ENCODE measurements at regions not wholly inside any gene's neighbourhood (a gene's known extent, or its start where the extent isn't known, plus 50 kb on each side); places are given as distances from the start of the nearest gene placed in this dataset.
"Not testable (repeated sequence)": the region's sequence is repeated elsewhere in the genome, so short reads cannot be mapped to it uniquely, and the experiment has no call there.

DNA sequence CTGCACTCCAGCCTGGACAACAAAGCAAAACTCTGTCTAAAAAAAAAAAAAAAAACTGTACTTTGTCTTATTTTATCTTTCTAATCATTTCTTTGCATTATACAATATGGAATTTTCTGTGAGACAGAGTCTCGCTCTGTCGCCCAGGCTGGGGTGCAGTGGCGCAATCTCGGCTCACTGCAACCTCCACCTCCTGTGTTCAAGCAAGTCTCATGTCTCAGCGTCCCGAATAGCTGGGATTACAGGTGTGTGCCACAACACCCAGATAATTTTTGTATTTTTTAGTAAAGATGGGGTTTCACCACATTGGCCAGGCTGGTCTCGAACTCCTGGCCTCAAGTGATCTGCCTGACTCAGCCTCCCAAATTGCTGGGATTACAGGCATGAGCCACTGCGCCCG is 90.0 kb downstream of the MRPL14 start:
- DNase-seq (ENCODE audit: low read depth in 2 of 2), result not testable (repeated sequence)

GRCh38 chr6:44036699-44037101 is 90.6 kb downstream of the MRPL14 start:
- DNase-seq (ENCODE audit: low read depth in 2 of 2), result no peak

GRCh38 chr6:44036196-44036595 is 91.1 kb downstream of the MRPL14 start:
- no peak for DNase-seq (ENCODE audit: low read depth in 2 of 2)

DNA sequence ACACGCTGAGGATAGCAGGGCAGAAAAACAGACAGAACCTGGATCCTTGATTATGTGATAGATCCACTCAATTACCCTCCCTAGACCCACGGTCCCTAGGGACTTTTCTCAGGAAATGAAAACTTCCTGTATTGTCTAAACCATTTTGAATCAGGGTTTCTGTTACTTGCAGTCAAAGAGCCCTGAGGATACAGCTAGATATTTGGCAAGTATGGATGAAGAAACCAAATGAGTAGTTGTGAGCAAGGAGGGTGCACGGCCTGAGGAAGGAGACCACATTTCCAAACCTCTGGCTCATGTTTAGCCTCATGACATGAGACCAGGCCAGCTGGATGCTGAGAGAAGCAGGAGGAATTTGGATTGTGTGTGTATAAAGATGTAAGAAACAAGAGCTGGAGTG is 91.6 kb downstream of the MRPL14 start:
- no peak for DNase-seq (ENCODE audit: low read depth in 2 of 2)

- no peak for DNase-seq (ENCODE audit: low read depth in 2 of 2)
Observed at GRCh38 chr6:44034931-44035345, 92.3 kb downstream of the MRPL14 start.

DNA sequence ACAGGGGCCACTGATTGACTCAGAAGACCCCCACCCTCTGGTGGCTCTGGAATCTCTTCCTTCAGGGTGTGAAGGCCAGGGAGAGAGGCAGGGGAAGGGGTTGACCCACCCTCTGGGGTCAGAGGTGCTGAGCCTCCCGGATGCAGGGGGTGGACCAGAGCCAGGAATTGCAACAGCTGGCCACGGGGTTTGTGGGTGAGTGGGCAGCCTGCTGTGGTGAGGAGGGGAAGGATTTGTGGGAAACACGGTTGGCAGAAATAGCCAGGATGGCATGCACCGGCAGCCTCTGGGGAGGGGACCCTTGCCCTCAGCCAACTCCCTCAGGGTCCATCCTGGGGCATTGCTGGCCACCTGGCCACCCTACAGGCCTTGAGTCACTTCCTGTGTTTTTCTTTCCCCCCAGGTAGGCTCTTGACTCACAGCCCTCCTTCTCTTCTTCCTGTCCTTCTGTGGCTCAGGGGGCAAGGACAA is 92.8 kb downstream of the MRPL14 start:
- no peak for DNase-seq (ENCODE audit: low read depth in 2 of 2)

- no peak for DNase-seq (ENCODE audit: low read depth in 2 of 2)
Observed at GRCh38 chr6:44030812-44031454, 96.3 kb downstream of the MRPL14 start.

DNA sequence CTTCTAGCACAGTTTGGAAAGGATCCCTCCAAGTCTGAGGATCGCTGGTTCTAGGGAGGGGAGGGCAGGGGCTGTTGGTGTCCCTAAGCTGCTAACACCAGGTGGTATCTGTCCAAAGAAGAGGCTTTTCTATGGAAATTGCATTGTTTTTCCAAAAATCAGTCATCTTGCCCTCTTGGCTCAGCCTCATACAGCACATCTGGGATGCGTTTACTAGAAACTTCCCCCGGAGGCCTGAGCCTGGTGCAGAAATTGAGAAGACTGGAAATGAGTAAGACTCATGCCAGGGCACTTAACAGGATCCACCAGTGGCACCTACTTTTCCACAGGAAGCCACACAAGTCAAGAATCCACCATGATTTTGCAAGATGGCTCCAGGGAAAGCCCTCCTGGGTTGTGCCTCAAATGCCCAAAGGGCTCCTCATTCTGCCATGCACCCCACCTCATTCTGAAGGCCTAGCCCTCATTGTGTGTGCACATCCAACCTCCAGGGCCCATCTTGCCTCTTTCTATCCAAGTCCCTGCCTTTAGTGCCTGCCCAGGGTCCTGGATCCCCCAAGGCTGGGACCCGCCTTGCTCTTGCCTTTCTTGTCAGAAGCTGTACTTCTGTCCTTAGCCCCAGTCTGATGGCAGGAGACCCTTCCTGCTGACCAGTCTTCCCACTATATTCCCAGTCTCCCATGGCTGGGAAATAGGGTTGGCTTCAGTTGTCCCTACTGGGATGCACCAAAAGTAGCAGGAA is 97.6 kb downstream of the MRPL14 start:
- DNase-seq (ENCODE audit: low read depth in 2 of 2), result no peak

- no peak for DNase-seq (ENCODE audit: low read depth in 2 of 2)
Observed at GRCh38 chr6:44028789-44029310, 98.4 kb downstream of the MRPL14 start.

- DNase-seq (ENCODE audit: low read depth in 2 of 2), result no peak
Observed at GRCh38 chr6:44025226-44025625, 102.0 kb downstream of the MRPL14 start.

DNA sequence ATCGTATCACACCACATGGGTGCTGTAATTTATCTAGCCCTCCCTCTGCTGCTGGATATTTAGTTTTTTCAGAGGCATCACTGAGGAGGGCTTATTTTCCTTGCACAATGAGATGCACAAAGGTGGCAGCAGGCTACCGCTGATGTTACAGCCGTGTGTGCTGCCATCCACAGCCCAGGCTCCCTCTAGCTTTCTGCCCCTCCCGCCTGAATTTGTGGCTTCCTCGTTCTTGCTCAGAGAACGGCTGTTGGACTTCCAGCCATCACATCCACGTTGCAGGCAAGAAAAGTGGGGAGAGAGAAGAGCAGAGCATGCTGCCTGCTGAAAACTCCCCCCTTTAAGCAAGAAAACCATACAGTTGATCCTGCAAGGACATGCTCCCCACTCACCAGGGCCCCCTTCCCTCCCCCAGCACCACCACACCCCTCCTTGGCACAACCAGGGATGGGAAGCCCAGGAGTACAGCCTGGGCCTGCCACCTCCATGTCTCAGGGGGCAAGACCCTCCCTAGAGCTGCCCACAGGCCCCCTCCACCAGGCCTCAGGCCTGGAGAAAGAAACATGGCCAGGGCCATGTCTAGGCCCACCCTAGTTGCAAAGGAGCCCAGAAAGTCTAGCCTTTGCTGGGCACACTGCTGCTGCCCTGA is 102.6 kb downstream of the MRPL14 start:
- no peak for DNase-seq (ENCODE audit: low read depth in 2 of 2)

GRCh38 chr6:44023586-44024454 is 103.4 kb downstream of the MRPL14 start:
- DNase-seq (ENCODE audit: low read depth in 2 of 2), result no peak

DNA sequence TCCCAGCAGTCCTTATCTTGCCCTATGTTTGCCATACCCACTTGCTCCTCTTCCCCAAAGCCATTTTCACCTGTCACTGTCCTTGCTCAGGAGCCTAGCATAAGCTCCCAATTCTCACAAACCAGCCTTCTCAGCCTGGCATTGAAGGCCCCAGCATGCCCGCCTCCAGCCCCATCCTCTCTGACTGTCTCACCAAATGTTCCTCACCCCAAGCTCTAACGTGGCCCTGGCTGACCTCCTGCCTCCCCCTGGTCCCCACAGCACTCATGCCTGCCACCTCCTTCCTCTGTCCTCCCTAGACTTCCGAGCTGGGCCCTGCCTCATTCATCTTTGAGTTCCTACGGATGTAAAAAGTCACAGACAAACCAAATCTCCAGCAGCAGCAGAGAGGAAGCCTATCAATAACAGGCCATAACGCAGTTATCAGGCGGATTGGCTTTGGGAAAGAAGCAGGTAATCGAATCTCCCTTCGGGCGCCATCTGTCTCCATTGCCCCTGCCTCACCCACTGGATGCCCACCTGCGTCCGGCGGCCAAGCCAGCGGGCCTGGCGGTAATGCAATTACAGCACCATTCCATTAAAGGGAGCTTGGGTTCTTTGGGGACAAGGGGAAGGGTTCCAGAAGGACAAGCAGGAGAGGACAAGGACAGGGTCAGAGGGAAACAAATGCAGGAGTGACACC is 104.4 kb downstream of the MRPL14 start:
- DNase-seq (ENCODE audit: low read depth in 2 of 2), result no peak

DNA sequence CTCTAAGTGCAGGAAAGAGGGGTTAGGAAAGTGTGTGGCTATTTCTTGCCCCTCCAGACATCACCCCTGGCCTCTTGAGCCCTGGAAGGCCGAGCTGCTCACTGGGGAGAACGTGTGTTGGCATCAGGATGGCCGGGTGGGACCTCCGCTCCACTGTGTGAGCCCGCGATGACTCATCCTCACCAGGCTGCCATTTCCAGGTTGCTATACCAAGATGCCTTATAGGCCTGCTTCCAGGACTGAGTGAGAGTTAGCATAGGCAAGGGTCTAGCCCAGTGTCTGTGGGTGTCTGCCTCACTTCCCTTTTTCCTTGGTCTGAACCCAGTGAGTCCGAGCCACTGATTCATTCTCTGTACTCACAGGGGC is 105.0 kb downstream of the MRPL14 start:
- DNase-seq (ENCODE audit: low read depth in 2 of 2), result no peak

GRCh38 chr6:44021589-44022295 is 105.5 kb downstream of the MRPL14 start:
- no peak for DNase-seq (ENCODE audit: low read depth in 2 of 2)

DNA sequence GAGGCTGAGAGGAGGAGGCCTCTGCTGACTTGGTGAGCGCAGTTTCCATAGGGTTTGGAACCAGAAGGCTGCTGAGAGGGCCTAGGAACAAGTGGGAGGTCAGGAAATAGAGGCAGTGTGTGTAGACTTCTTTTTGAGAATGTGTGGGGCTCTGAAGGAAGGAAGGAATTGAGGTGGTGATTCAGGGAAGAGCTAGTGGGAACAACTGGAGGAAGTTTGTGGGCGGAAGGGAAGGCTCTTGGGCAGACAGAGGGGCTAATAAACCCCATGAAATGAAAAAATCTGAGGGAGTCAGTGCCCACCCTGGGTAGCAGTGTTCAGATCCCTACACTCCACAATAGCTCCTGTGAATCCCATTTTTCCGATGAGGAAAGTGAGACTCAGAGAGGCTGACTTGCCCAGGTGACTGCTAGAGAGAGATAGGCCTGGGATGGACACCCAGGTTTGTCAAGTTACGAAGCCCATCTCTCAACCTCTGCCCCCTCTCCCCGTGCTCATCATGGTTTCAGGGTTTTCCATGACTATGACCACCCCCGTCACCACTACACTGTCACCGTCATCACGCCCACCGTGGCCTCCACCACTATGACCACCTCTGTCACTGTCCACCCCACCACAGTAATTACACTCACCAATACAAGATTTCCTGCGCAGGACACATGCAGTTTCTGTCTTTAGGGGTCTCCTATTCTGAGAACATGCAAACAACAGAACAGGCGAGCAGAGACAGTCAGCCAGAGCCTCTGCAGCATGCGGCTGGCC is 106.4 kb downstream of the MRPL14 start:
- no peak for DNase-seq (ENCODE audit: low read depth in 2 of 2)

DNA sequence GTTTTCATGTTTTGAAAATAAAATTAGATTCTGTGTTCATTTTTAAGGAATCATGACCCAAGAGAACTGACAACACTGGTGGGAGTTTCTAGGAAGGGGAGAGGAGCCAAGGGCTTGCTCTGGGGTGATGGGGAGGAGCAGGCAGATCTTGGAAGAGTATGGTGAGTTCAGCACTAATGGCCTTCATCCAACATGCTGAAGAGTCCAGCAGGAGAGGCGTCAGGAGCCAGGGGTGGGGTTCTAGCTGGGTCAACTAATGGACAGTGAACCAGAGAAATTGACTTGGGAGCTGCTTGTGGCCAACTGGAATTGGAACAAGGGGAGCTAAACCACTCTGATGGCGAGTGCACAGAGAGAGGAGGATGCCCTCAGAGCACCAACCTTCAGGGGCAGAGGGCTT is 107.1 kb downstream of the MRPL14 start:
- DNase-seq (ENCODE audit: low read depth in 2 of 2), result no peak

GRCh38 chr6:44017307-44017706 is 109.9 kb downstream of the MRPL14 start:
- DNase-seq (ENCODE audit: low read depth in 2 of 2), result not testable (repeated sequence)

DNA sequence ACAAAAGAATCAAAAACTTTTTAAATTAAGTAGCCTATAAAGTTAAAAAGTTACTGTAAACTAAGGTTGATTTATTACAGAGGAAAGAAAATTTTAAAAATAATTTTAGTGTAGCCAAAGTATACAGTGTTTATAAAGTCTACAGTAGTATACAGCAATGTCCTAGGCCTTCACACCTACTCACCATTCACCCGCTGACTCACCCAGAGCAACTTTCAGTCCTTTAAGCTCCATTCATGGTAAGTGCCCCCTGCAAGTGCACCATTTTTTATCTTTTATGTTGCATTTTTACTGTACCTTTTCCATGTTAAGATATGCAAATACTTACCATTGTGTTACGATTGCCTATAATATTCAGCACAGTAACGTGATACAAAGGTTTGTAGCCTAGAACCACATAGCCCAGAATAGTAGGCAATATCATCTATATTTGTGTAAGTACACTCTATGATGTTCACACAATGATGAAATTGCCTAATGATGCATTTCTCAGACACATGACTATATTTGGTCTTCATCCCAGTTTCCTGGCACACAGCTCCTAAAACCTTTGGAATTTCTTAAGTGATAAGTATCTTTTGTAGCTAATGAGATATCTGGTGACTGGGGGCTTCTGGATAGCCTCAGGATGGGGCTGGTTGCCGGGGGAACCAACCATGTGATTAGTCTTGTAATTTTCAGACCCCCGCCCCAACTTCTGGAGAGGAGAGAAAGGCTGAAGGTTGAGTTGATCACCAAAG is 111.0 kb downstream of the MRPL14 start:
- DNase-seq (ENCODE audit: low read depth in 2 of 2), result no peak

Measured in stimulated activated CD4-positive, alpha-beta T cell treated with anti-CD3 and anti-CD28 coated beads, Interleukin-12 subunit alpha, Interleukin-12 subunit beta, amount 100 ng/mL, for 24 hours (primary cell).